ENCODE measurements at regions not wholly inside any gene's neighbourhood (a gene's known extent, or its start where the extent isn't known, plus 50 kb on each side); places are given as distances from the start of the nearest gene placed in this dataset.

GRCh38 chr3:148265841-148266240, 431.9 kb upstream of the AGTR1 start:
- TF ChIP-seq BHLHE40 (IDR thresholded peaks at IDR 0.05; ENCODE audit: borderline replicate concordance) (no peak), TARDBP (IDR thresholded peaks at IDR 0.05) (no peak), SP1 (IDR thresholded peaks at IDR 0.05) (no peak), HDGF (IDR thresholded peaks at IDR 0.05; ENCODE audit: borderline replicate concordance) (no peak), FOXK2 (IDR thresholded peaks at IDR 0.05) (no peak), FOXA1 (IDR thresholded peaks at IDR 0.05) (no peak), ZNF384 (IDR thresholded peaks at IDR 0.05) (no peak), SUZ12 (IDR thresholded peaks at IDR 0.05) (no peak), ARNT (IDR thresholded peaks at IDR 0.05) (no peak), FOXM1 (IDR thresholded peaks at IDR 0.05; ENCODE audit: borderline replicate concordance) (no peak), PKNOX1 (IDR thresholded peaks at IDR 0.05) (no peak), L3MBTL2 (conservative IDR thresholded peaks at IDR 0.05) (no peak), NFRKB (IDR thresholded peaks at IDR 0.05) (no peak), CTBP1 (IDR thresholded peaks at IDR 0.05; ENCODE audit: borderline replicate concordance) (no peak)

Data from HEK293T (cell line).